ENCODE measurements at regions not wholly inside any gene's neighbourhood (a gene's known extent, or its start where the extent isn't known, plus 50 kb on each side); places are given as distances from the start of the nearest gene placed in this dataset.

DNA sequence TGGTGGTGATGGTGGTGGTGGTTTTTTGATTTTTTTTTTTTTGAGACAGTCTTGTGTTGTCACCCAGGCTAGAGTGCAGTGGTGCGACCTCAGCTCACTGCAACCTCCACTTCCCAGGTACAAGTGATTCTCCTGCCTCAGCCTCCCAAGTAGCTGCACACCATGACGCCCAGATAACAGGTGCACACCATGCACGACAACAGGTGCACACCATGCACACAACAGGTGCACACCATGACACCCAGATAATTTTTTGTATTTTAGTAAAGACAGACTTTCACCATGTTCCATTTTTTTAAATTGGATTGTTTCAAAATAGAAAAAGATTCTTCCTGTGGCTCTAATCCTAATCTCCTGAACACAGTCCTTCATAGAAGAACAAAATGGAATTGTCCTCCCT is 257.9 kb downstream of the ALDH8A1 start:
- TF ChIP-seq, protein P1, sequence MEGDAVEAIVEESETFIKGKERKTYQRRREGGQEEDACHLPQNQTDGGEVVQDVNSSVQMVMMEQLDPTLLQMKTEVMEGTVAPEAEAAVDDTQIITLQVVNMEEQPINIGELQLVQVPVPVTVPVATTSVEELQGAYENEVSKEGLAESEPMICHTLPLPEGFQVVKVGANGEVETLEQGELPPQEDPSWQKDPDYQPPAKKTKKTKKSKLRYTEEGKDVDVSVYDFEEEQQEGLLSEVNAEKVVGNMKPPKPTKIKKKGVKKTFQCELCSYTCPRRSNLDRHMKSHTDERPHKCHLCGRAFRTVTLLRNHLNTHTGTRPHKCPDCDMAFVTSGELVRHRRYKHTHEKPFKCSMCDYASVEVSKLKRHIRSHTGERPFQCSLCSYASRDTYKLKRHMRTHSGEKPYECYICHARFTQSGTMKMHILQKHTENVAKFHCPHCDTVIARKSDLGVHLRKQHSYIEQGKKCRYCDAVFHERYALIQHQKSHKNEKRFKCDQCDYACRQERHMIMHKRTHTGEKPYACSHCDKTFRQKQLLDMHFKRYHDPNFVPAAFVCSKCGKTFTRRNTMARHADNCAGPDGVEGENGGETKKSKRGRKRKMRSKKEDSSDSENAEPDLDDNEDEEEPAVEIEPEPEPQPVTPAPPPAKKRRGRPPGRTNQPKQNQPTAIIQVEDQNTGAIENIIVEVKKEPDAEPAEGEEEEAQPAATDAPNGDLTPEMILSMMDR (IDR thresholded peaks at IDR 0.05; ENCODE audit: extremely low read depth, missing control alignments), result no peak
- DNase-seq (ENCODE audit: low spot score), result no peak

DNA sequence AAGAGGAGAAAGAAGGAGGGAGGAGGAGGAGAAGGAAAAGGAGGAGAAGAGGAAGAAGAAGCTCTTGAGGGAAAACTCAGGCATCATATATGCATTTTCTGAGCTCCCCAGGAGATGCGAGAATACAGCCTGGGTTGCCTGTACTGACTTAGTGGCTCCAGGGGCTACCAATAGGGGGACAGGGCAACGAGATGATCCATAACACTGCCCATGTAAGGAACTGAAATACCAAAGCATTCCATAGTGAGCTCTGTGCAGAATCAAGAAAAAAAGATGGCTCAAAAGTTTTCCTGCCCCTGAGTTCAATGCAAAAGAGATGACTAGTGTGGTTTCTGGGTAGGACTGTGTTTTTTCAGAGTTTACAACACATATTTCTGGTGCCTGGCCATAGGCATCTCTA is 258.7 kb downstream of the ALDH8A1 start:
- no peak for DNase-seq (ENCODE audit: low spot score)
- TF ChIP-seq, protein P1 (IDR thresholded peaks at IDR 0.05; ENCODE audit: extremely low read depth, missing control alignments), result no peak

- TF ChIP-seq, protein P1 (IDR thresholded peaks at IDR 0.05; ENCODE audit: extremely low read depth, missing control alignments), result no peak
- no peak for DNase-seq (ENCODE audit: low spot score)
These were observed 259.9 kb downstream of the ALDH8A1 start for GRCh38 chr6:134690048-134690447.

DNA sequence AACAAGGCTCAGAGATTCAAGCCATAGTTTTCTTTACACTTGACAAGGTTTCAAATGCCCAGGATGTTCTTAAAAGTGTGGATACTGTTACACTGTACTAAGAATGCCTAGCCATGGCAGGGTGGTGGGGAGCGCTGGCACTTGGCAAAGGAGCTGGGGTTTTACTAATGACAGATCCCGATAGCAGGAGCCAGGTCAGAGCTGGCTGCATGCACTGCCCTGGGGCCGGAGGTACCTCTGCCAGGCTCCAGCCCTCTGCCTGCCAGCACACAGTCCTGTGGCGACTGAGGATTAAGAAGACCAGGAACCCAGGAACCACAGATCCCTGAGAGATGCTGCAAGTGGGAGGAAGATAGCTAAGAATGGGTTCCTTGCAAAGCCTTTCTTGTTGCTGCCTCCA is 260.3 kb downstream of the ALDH8A1 start:
- TF ChIP-seq, protein P1 (IDR thresholded peaks at IDR 0.05; ENCODE audit: extremely low read depth, missing control alignments), result no peak
- no peak for DNase-seq (ENCODE audit: low spot score)

- DNase-seq (ENCODE audit: low spot score), result no peak
- TF ChIP-seq, protein P1 (IDR thresholded peaks at IDR 0.05; ENCODE audit: extremely low read depth, missing control alignments), result no peak
These were observed 260.7 kb downstream of the ALDH8A1 start for GRCh38 chr6:134689177-134689576.

- no peak for DNase-seq (ENCODE audit: low spot score)
- TF ChIP-seq, protein P1 (IDR thresholded peaks at IDR 0.05; ENCODE audit: extremely low read depth, missing control alignments), result no peak
These were observed 263.8 kb downstream of the ALDH8A1 start for GRCh38 chr6:134686071-134686470.

DNA sequence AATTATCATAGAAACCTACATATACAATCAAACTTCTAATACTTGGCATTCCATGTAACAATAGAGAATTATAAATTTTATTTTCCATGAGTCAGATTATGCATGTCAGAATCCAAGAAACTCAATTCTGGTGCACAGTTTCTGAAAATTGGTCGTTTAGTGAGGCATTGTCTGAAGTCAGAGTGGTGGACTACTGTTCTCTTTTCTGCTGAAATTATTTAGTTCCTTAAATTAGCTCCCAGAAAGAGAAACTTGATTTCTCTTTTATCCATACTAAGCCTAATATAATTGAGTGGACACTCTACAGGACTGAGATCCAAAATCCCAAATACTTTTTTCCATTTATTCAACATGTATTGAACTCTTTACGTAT is 265.5 kb downstream of the ALDH8A1 start:
- TF ChIP-seq, protein P1 (IDR thresholded peaks at IDR 0.05; ENCODE audit: extremely low read depth, missing control alignments), result no peak

More for the DNA sequence above, 265.5 kb downstream of the ALDH8A1 start:
- no peak for DNase-seq (ENCODE audit: low spot score)
